ELR (cell line): ENCODE measurements at regions not wholly inside any gene's neighbourhood (a gene's known extent, or its start where the extent isn't known, plus 50 kb on each side); places are given as distances from the start of the nearest gene placed in this dataset.

Source experiments
- DNase-seq: peaks from one replicate; pipeline ENCODE4 v3.0.0-alpha.2; 2015; ENCODE audit warnings: low read depth

GRCh38 chr2:207257251-207258250 is 91.8 kb upstream of the KLF7 start:
- DNase-seq: no peak

DNA sequence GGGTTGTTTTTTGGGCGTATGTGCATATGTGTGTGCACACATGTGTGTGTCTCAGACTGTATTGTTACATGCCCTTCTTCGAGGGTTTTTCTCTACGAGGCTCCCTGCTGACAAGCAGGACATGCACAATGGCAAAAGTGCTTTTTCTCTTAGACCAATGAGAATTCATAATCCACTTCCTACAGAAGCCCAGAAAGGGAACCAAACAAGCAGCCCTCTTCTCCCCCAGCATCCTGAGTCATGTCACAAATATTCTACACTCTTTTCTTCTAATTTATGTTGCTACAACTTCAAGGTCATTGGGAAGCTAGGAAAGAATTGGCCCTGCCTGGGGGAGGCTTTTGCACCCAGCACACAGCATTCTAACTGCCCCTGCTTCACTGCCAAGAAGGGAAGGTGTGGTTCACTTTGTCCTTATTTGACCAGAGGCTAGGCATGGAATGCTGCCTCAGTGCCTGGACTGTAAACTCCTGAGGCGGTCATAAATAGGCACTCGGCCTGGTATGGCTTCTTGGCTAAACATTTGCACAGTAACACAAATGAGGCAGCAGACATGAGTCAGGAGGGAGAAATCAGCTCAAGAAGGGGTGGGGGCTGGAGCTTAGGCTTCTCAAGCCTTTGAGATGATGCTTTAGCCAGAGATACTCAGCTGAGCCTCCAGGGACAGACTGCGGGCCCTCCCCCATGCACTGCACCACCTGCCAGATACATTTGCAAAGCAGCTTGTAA is 92.7 kb upstream of the KLF7 start:
- DNase-seq: peak; percentile 98

DNA sequence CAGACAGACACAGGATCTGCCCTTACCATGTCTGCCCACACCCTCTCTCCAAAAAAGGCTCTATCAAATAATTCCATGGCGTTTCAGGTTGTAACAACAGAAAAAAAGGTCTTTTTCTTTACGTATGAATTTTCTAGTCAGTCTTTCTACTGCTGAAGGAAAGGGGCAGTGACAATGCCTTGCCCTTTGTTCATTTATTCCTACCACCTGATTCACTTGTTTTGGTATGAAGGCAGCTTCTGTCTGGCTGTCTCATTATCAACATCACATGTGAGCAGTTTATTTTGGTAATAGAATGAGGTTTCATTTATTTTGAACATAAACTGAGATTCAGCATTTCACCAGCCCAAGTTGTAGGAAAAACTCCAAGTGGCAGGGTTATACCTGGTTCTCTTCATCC is 94.3 kb upstream of the KLF7 start:
- DNase-seq: no peak

DNA sequence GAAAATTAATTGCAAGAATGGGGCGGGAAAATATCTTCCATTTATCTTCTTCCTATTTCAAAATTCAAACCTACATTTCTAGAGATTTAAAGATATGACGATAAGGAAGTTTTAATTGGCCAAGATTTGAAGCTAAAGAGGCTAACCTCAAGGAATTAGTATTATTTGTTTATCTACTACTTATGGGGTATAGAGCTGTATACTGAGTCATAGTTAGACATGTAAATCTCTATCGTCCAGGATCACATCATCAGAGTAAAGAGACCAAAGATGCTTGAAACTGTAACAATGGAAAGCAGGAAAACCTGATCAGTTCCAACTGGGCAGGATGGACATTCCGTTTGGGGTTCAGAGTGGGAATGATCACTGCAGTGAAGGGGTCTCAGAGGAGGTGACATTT is 95.2 kb upstream of the KLF7 start:
- DNase-seq: peak; percentile 74

DNA sequence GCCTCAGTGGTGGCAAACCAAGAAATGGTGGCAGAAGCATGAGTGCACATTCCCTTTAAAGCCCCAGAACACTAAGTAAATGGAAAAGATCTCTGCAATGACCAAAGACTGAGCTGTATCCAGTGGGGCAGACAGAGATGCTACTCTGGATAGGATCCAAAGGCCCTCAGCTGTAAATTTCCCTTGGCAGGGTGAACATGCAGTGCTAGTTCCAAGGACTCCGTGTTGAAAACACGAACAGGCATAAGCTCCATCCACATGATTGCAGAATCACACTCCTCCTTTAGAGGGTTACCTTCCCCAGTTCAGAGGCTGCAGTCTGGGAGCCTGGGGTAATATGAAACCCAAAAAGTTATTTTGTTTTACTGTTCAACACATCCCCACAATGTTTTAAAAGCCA is 98.6 kb upstream of the KLF7 start:
- no peak for DNase-seq

GRCh38 chr2:207265332-207265731 is 99.6 kb upstream of the KLF7 start:
- DNase-seq: no peak

- DNase-seq: peak; percentile 89
These were observed 100.1 kb upstream of the KLF7 start for GRCh38 chr2:207265869-207266268.

- DNase-seq: no peak
These were observed 100.9 kb upstream of the KLF7 start for GRCh38 chr2:207266648-207267047.

GRCh38 chr2:207269038-207269437 is 103.3 kb upstream of the KLF7 start:
- no peak for DNase-seq

- DNase-seq: no peak
These were observed 108.9 kb upstream of the KLF7 start for GRCh38 chr2:207274530-207275189.

- DNase-seq: no peak
These were observed 110.0 kb upstream of the KLF7 start for GRCh38 chr2:207275779-207276178.

- DNase-seq: no peak
These were observed 110.5 kb upstream of the KLF7 start for GRCh38 chr2:207276248-207276647.

- DNase-seq: no peak
These were observed 111.1 kb upstream of the KLF7 start for GRCh38 chr2:207276858-207277257.

- DNase-seq: no peak
These were observed 113.8 kb upstream of the KLF7 start for GRCh38 chr2:207279520-207279919.

DNA sequence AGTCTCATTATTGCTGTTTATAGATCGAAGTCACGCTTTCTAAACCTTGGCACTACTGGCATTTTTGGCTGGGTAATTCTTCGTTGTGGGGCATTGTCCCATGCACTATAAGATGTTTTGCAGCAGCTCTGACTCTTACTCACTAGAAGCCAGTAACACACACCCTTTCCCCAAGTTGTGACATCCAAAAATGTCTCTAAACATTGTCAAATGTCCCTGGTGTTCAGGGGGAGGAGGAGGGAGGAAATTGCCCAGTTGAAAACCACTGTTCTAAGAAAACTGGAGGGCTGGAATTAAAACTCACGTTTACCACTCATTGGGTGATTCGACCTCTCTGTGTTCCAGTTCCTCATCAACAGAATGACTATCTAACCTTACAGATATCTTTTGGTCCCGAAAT is 115.7 kb upstream of the KLF7 start:
- no peak for DNase-seq

- no peak for DNase-seq
These were observed 117.2 kb upstream of the KLF7 start for GRCh38 chr2:207282916-207283315.

GRCh38 chr2:207283356-207283755 is 117.6 kb upstream of the KLF7 start:
- peak; percentile 53 for DNase-seq

- no peak for DNase-seq
These were observed 119.1 kb upstream of the KLF7 start for GRCh38 chr2:207284556-207285472.

- no peak for DNase-seq
These were observed 119.7 kb upstream of the KLF7 start for GRCh38 chr2:207285473-207285815.

- DNase-seq: no peak
These were observed 120.4 kb upstream of the KLF7 start for GRCh38 chr2:207286106-207286505.

DNA sequence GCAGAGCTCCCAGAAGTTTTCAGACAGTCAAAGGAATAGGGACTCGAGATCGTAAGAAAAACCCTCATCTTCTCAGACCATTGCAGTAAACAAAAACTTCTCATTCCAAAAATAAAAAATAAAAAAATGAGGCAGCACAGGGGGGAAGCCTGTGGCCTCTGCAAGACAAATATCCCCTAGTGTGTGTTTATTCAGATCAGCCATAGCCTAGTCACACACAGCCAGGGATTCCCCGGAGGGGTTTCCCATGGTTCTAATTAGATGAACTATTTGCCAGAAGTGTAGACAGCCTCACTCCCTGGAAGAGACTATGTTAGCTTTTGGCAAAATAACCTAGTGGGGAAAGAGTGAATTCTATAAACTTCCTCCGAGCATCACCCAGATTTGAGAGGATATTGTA is 122.9 kb upstream of the KLF7 start:
- DNase-seq: no peak
